Glutamatergic neuron (in vitro differentiated cells): ENCODE measurements at regions not wholly inside any gene's neighbourhood (a gene's known extent, or its start where the extent isn't known, plus 50 kb on each side); places are given as distances from the start of the nearest gene placed in this dataset.
A peak's percentile ranks its signal among the peaks of the same experiment; 100 is the strongest.

ENCODE experiments used
- DNase-seq: peaks from one replicate; pipeline ENCODE4 v3.0.0; 2022
- H3K27ac Mint-ChIP-seq: one replicate; pipeline ENCODE4 v1.8.0; 2020; ENCODE audit warnings: mild to moderate bottlenecking, mixed read lengths, inconsistent platforms; ENCODE audit not compliant: unreplicated experiment
- H3K27me3 Mint-ChIP-seq: one replicate; pipeline ENCODE4 v1.8.0; 2020; ENCODE audit warnings: mild to moderate bottlenecking, moderate library complexity, mixed read lengths, inconsistent platforms; ENCODE audit not compliant: unreplicated experiment
- H3K36me3 Mint-ChIP-seq: one replicate; pipeline ENCODE4 v1.8.0; 2020; ENCODE audit warnings: mild to moderate bottlenecking, mixed read lengths, inconsistent platforms; ENCODE audit not compliant: unreplicated experiment
- H3K4me1 Mint-ChIP-seq: one replicate; pipeline ENCODE4 v1.8.0; 2020; ENCODE audit warnings: mild to moderate bottlenecking, low read depth, mixed read lengths, inconsistent platforms; ENCODE audit not compliant: unreplicated experiment
- H3K4me3 Mint-ChIP-seq: one replicate; pipeline ENCODE4 v1.8.0; 2020; ENCODE audit warnings: mild to moderate bottlenecking, mixed read lengths, inconsistent platforms; ENCODE audit not compliant: unreplicated experiment
- H3K9me3 Mint-ChIP-seq: one replicate; pipeline ENCODE4 v1.8.0; 2020; ENCODE audit warnings: mild to moderate bottlenecking, moderate library complexity, mixed read lengths, inconsistent platforms; ENCODE audit not compliant: unreplicated experiment
- CTCF ChIP-seq: fragments of 200-600 bp; sonication (generic); IDR thresholded peaks from one replicate; pipeline ENCODE4 v1.5.0; 2021; ENCODE audit not compliant: partially characterized antibody, unreplicated experiment

DNA sequence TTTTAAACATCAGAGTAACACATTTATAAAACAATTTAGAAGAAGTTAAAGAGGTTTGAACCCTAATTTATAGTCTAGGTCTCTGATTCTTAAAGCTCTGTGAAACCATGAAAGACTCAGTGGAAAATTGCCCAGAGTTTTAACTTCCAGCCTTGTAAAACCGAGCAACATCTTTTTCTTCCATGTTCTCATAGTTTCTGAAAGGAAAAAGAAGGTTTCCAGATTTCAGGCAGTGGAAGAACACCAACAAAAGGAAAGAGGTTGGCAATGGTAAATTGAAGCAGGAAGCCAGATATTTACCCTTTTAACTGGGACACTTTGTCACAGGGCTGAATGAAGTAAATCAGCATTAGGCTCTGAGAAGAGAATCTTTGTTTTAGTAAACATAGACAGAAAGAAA lies 1999.3 kb downstream of the MAT2B start:
- peaks cover 6% of the 10 kb centered on the region for H3K36me3 Mint-ChIP-seq

GRCh38 chr5:165508286-165508685 lies 2002.9 kb downstream of the MAT2B start:
- Mint-ChIP-seq H3K4me1 (peaks cover 4% of the 10 kb centered on the region), H3K27me3 (no peaks in the 10 kb centered on the region), H3K9me3 (no peaks in the 10 kb centered on the region), H3K36me3 (peaks cover 6% of the 10 kb centered on the region), H3K4me3 (no peak overlapping the region), H3K27ac (no peak overlapping the region)
- TF ChIP-seq CTCF, result no peak
- no peak for DNase-seq

More for the DNA sequence above, 1999.3 kb downstream of the MAT2B start:
- no peak overlapping the region for H3K4me3 Mint-ChIP-seq
- DNase-seq, result no peak
- H3K27ac Mint-ChIP-seq, result no peak overlapping the region
- no peaks in the 10 kb centered on the region for H3K9me3 Mint-ChIP-seq
- H3K27me3 Mint-ChIP-seq, result no peaks in the 10 kb centered on the region
- peaks cover 4% of the 10 kb centered on the region for H3K4me1 Mint-ChIP-seq
- no peak for TF ChIP-seq CTCF

GRCh38 chr5:165508861-165509260 lies 2003.4 kb downstream of the MAT2B start:
- H3K4me1 Mint-ChIP-seq, result peaks cover 2% of the 10 kb centered on the region
- no peaks in the 10 kb centered on the region for H3K27me3 Mint-ChIP-seq
- H3K27ac Mint-ChIP-seq, result no peak overlapping the region

GRCh38 chr5:165521816-165522610 lies 2016.6 kb downstream of the MAT2B start:
- Mint-ChIP-seq H3K27me3 (no peaks in the 10 kb centered on the region), H3K4me1 (no peaks in the 10 kb centered on the region), H3K9me3 (no peaks in the 10 kb centered on the region), H3K36me3 (no peaks in the 10 kb centered on the region), H3K27ac (no peak overlapping the region), H3K4me3 (no peak overlapping the region)
- no peak for DNase-seq
- TF ChIP-seq CTCF, result no peak

More at GRCh38 chr5:165508861-165509260, 2003.4 kb downstream of the MAT2B start:
- Mint-ChIP-seq H3K9me3 (no peaks in the 10 kb centered on the region), H3K36me3 (peaks cover 6% of the 10 kb centered on the region), H3K4me3 (no peak overlapping the region)
- DNase-seq, result no peak
- peak; percentile 54 for TF ChIP-seq CTCF

GRCh38 chr5:165525271-165525670 lies 2019.9 kb downstream of the MAT2B start:
- H3K4me3 Mint-ChIP-seq, result no peak overlapping the region
- peaks cover 11% of the 10 kb centered on the region for H3K36me3 Mint-ChIP-seq
- H3K27me3 Mint-ChIP-seq, result no peaks in the 10 kb centered on the region
- DNase-seq, result no peak
- TF ChIP-seq CTCF, result no peak
- no peaks in the 10 kb centered on the region for H3K9me3 Mint-ChIP-seq
- H3K27ac Mint-ChIP-seq, result no peak overlapping the region
- H3K4me1 Mint-ChIP-seq, result no peaks in the 10 kb centered on the region
